ENCODE measurements at regions not wholly inside any gene's neighbourhood (a gene's known extent, or its start where the extent isn't known, plus 50 kb on each side); places are given as distances from the start of the nearest gene placed in this dataset.

DNA sequence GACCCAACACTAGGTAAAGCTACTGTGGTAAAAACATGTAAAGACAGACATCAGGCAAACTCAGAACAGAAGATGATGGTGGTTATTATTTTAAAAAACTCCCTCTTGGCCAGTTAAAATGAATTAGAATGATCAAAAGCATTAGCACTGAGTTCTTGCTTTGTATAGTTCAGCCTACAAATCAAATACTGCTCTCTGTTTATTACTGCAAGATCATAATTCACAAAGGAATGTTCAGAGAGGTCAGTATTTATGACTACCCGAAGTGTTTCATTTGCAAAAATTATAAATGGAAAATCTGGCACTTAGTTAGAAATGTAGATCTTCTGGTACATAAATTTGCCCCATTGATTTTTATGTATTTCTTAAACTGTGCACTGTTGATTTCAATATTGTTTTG, 140.3 kb upstream of the PPP2R2B start:
- TF ChIP-seq, protein P1, sequence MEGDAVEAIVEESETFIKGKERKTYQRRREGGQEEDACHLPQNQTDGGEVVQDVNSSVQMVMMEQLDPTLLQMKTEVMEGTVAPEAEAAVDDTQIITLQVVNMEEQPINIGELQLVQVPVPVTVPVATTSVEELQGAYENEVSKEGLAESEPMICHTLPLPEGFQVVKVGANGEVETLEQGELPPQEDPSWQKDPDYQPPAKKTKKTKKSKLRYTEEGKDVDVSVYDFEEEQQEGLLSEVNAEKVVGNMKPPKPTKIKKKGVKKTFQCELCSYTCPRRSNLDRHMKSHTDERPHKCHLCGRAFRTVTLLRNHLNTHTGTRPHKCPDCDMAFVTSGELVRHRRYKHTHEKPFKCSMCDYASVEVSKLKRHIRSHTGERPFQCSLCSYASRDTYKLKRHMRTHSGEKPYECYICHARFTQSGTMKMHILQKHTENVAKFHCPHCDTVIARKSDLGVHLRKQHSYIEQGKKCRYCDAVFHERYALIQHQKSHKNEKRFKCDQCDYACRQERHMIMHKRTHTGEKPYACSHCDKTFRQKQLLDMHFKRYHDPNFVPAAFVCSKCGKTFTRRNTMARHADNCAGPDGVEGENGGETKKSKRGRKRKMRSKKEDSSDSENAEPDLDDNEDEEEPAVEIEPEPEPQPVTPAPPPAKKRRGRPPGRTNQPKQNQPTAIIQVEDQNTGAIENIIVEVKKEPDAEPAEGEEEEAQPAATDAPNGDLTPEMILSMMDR (conservative IDR thresholded peaks at IDR 0.05; ENCODE audit: low read depth, low read length) = no peak
- no peak for DNase-seq (ENCODE audit: low read depth)
- H3K4me3 ChIP-seq (ENCODE audit: low read depth, low read length) = no peak overlapping the region

DNA sequence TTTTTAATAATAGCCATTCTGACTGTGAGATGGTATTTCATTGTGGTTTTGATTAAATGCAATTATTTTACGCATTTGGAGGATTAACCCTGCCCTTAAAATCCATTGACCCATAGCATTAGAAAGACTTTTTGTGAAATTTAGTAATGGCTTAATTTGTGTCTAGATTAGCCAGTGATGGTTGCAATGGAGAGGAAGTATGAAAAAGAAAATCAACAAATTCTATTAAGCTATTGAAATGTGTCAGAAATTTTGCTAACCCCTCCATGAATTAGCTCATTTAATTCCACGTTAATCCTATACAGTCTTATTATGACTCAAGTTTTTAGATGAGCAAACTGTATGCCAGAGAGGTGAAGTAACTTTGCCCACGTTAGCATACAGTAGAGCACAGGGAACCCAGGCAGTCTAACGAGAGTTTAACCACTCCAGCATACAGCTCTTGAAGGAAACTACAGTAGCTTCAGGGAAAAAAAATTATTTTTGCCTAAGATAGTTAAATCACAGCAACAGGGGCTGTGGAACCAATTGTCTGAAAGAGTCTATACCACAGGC, 158.2 kb upstream of the PPP2R2B start:
- no peak overlapping the region for H3K4me3 ChIP-seq (ENCODE audit: low read depth, low read length)
- peak; percentile 28 for DNase-seq (ENCODE audit: low read depth)
- TF ChIP-seq, protein P1 (conservative IDR thresholded peaks at IDR 0.05; ENCODE audit: low read depth, low read length) = no peak

DNA sequence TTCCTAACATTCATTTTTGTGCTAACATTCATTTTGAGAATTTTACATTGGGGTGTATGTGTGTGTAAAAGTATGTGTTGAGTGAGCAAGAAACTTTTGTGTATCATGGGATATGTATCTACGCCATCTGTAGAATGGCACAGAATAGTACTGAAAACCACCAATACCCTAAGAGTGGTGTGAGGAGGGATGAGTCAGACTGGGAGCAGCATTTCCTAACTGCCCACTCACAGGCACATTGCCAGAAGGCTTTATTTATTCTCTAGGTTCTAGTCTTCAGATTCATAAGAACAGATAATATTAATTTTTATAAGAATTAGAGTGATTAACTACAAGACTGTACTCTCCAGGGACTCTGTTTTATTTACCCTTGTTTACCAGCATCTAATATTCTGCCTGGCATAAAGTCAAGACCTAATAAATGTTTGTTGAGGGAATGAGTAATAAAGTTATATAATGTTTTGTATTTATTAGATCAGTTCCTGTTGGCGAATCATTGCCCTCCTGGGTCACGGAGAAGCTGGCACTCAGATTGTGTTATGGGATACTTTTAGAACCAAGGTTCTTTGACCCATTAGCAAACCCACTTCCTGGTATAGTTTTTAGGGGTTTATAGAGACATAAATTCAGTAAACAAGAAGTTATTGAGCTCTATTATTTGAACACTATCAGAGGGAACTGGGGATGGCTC, 159.1 kb upstream of the PPP2R2B start:
- no peak overlapping the region for H3K4me3 ChIP-seq (ENCODE audit: low read depth, low read length)
- TF ChIP-seq, protein P1 (conservative IDR thresholded peaks at IDR 0.05; ENCODE audit: low read depth, low read length) = no peak
- DNase-seq (ENCODE audit: low read depth) = peak; percentile 86

DNA sequence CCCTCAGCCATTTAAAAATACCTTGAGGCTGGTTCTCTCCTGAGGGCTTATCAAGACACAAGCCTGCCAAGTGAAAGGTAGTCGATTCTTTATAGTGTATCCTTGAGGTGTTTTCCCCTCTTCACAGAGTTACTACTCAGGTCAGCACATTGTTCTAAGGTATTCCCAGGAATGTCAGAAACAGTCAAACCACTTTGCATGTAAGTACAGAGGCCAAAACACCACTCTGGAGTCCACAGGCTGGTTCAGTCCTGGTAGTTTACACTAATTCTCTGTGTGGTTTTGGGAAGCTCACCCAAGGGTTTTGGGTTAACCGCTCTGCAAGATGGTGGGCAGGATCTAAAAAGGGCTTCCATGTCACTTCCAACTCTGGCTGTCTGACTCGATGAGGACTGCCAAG, 162.3 kb upstream of the PPP2R2B start:
- H3K4me3 ChIP-seq (ENCODE audit: low read depth, low read length) = no peak overlapping the region
- TF ChIP-seq, protein P1 (conservative IDR thresholded peaks at IDR 0.05; ENCODE audit: low read depth, low read length) = no peak
- DNase-seq (ENCODE audit: low read depth) = no peak

DNA sequence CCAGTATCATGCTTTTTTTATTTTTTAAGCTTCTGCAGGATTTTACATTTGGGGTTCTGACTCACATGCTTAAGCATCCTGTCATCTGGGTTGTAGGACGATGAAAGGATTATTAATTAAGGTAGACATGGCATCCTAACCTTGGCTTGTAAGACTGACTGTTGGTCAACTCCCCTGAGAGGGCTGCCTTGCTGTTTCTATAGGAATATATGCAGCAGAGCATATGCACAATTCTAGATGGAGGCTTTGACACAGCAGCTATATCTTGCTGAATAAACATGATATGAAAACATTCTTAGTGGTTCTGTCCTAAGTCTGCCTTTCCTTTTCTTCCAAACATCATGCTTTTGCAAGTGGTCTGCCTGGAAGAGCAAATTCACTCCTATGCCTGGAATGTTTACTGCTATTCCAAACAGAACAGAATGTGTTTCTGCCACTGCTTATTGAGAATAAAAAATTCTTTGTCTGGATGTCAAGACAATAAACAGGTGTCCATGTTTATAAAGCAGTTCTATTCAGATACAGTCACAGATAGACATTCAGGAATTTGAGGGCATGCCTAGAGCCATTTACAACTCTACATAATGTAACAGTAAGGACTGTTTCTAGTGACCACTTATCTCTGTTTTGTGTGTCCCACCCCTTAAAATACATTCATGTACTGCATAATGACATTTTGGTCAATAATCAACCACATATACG, 166.2 kb upstream of the PPP2R2B start:
- H3K4me3 ChIP-seq (ENCODE audit: low read depth, low read length) = no peak overlapping the region
- no peak for DNase-seq (ENCODE audit: low read depth)
- TF ChIP-seq, protein P1 (conservative IDR thresholded peaks at IDR 0.05; ENCODE audit: low read depth, low read length) = no peak

DNA sequence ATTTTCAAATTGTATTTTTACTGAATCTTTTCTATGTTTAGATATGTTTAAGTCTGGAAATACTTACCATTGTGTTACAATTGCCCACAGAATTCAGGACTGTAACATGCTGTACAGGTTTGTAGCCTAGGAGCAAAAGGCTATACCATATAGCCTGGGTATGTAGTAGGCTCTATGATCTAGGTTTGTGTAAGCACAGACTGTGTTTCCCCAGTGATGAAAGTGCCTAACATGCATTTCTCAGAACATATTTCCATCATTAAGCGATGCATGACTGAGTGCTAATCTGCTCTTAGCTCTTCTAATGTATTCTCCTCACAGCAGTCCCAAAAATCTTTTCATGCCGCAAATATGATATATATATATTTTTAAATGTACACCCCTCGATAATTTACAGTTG, 166.7 kb upstream of the PPP2R2B start:
- H3K4me3 ChIP-seq (ENCODE audit: low read depth, low read length) = no peak overlapping the region
- no peak for DNase-seq (ENCODE audit: low read depth)
- TF ChIP-seq, protein P1 (conservative IDR thresholded peaks at IDR 0.05; ENCODE audit: low read depth, low read length) = no peak

Measured in choroid plexus epithelial cell (primary cell).